Endothelial cell of umbilical vein (primary cell): ENCODE measurements at regions not wholly inside any gene's neighbourhood (a gene's known extent, or its start where the extent isn't known, plus 50 kb on each side); places are given as distances from the start of the nearest gene placed in this dataset.
"Not testable (repeated sequence)": the region's sequence is repeated elsewhere in the genome, so short reads cannot be mapped to it uniquely, and the experiment has no call there.

Experiments
- EZH2 ChIP-seq: IDR thresholded peaks from 2 replicates; pipeline ENCODE4 v1.6.1; 2012; ENCODE audit warnings: borderline replicate concordance, low read depth, mild to moderate bottlenecking, moderate library complexity, low read length, inconsistent platforms; ENCODE audit not compliant: severe bottlenecking
- JUN ChIP-seq: IDR thresholded peaks from 2 replicates; pipeline ENCODE4 v1.6.1; 2011; ENCODE audit warnings: borderline replicate concordance, low read depth; ENCODE audit not compliant: insufficient read length, insufficient read depth
- MYC ChIP-seq: IDR thresholded peaks from one replicate; pipeline ENCODE4 v1.6.1; 2011; ENCODE audit warnings: mild to moderate bottlenecking, low read depth, low read length
- POLR2A ChIP-seq: IDR thresholded peaks from 2 replicates; pipeline ENCODE4 v1.6.1; 2012; ENCODE audit warnings: low read depth, mild to moderate bottlenecking, control low read depth, low read length
- POLR2AphosphoS5 ChIP-seq: IDR thresholded peaks from 2 replicates; pipeline ENCODE4 v1.6.1; 2012; ENCODE audit warnings: low read depth, mild to moderate bottlenecking, control low read depth, low read length, moderate library complexity; ENCODE audit not compliant: insufficient read depth
- TF ChIP-seq, protein P1 (sequence below): IDR thresholded peaks from 2 replicates; pipeline ENCODE4 v1.6.1; 2011; ENCODE audit not compliant: insufficient read depth, insufficient read length
- TF ChIP-seq, protein P2 (sequence below), 2 donors: IDR thresholded peaks; 1 replicate in 1 of 2; 2 replicates in 1 of 2; pipeline ENCODE4 v1.5.1; 2011; ENCODE audit warnings: low read length in 2 of 2, mild to moderate bottlenecking in 2 of 2, moderate library complexity in 2 of 2, control low read depth in 1 of 2, inconsistent platforms in 1 of 2, low read depth in 1 of 2; ENCODE audit not compliant: insufficient read depth in 1 of 2; ENCODE audit errors: extremely low read depth in 1 of 2

DNA sequence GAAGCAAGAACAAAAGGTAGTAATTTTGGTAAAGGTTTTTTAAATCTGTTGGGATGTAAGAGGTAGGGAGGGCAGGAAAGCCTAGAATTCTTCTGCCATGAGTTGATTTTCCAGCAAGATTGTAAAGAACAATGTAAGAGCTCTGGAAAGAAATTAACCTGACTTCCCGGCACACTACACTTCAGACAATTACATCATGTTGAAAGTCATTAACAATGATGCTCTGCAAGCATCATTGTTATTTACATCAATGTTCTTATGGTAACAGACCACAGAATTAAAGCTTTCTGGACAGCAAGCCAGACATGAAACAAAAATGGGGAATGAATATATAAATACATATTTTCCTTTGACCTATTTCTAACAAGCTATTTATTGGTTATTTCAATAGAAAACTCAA, 342.2 kb downstream of the CEP170 start:
- TF ChIP-seq POLR2A, MYC, EZH2, JUN, POLR2AphosphoS5: not testable (repeated sequence)
- TF ChIP-seq, protein P1, sequence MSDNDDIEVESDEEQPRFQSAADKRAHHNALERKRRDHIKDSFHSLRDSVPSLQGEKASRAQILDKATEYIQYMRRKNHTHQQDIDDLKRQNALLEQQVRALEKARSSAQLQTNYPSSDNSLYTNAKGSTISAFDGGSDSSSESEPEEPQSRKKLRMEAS, result not testable (repeated sequence)
- TF ChIP-seq, protein P2, sequence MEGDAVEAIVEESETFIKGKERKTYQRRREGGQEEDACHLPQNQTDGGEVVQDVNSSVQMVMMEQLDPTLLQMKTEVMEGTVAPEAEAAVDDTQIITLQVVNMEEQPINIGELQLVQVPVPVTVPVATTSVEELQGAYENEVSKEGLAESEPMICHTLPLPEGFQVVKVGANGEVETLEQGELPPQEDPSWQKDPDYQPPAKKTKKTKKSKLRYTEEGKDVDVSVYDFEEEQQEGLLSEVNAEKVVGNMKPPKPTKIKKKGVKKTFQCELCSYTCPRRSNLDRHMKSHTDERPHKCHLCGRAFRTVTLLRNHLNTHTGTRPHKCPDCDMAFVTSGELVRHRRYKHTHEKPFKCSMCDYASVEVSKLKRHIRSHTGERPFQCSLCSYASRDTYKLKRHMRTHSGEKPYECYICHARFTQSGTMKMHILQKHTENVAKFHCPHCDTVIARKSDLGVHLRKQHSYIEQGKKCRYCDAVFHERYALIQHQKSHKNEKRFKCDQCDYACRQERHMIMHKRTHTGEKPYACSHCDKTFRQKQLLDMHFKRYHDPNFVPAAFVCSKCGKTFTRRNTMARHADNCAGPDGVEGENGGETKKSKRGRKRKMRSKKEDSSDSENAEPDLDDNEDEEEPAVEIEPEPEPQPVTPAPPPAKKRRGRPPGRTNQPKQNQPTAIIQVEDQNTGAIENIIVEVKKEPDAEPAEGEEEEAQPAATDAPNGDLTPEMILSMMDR (IDR thresholded peaks at IDR 0.05; ENCODE audit: extremely low read depth in 1 of 2, insufficient read depth in 1 of 2, low read depth in 1 of 2, low read length in 2 of 2), result not testable (repeated sequence)
